ENCODE measurements at regions not wholly inside any gene's neighbourhood (a gene's known extent, or its start where the extent isn't known, plus 50 kb on each side); places are given as distances from the start of the nearest gene placed in this dataset.

GRCh38 chr6:108777536-108777935 is 70.7 kb upstream of the ARMC2 start:
- H3K27ac Mint-ChIP-seq: no peak overlapping the region
- H3K4me1 Mint-ChIP-seq (ENCODE audit: unreplicated experiment): peaks cover 16% of the 10 kb centered on the region
- no peak for DNase-seq (ENCODE audit: extremely low spot score, unreplicated experiment)
- TF ChIP-seq CTCF (conservative IDR thresholded peaks at IDR 0.05): no peak
- H3K27me3 Mint-ChIP-seq: peaks cover 5% of the 10 kb centered on the region
- H3K36me3 Mint-ChIP-seq: no peaks in the 10 kb centered on the region
- H3K4me3 Mint-ChIP-seq: no peak overlapping the region
- no peaks in the 10 kb centered on the region for H3K9me3 Mint-ChIP-seq

GRCh38 chr6:108778421-108779186 is 69.6 kb upstream of the ARMC2 start:
- Mint-ChIP-seq H3K36me3 (no peaks in the 10 kb centered on the region), H3K4me3 (no peak overlapping the region), H3K9me3 (no peaks in the 10 kb centered on the region), H3K4me1 (ENCODE audit: unreplicated experiment) (peaks cover 16% of the 10 kb centered on the region), H3K27me3 (peaks cover 5% of the 10 kb centered on the region), H3K27ac (no peak overlapping the region)
- no peak for TF ChIP-seq CTCF (conservative IDR thresholded peaks at IDR 0.05)
- no peak for DNase-seq (ENCODE audit: extremely low spot score, unreplicated experiment)

GRCh38 chr6:108779536-108780275 is 68.5 kb upstream of the ARMC2 start:
- DNase-seq (ENCODE audit: extremely low spot score, unreplicated experiment): no peak
- Mint-ChIP-seq H3K9me3 (no peaks in the 10 kb centered on the region), H3K27me3 (peaks cover 5% of the 10 kb centered on the region), H3K4me1 (ENCODE audit: unreplicated experiment) (peaks cover 16% of the 10 kb centered on the region), H3K27ac (no peak overlapping the region), H3K36me3 (no peaks in the 10 kb centered on the region), H3K4me3 (no peak overlapping the region)
- no peak for TF ChIP-seq CTCF (conservative IDR thresholded peaks at IDR 0.05)

- no peaks in the 10 kb centered on the region for H3K36me3 Mint-ChIP-seq
- no peaks in the 10 kb centered on the region for H3K9me3 Mint-ChIP-seq
- no peak for TF ChIP-seq CTCF (conservative IDR thresholded peaks at IDR 0.05)
- H3K27ac Mint-ChIP-seq: no peak overlapping the region
- no peak overlapping the region for H3K4me3 Mint-ChIP-seq
- H3K27me3 Mint-ChIP-seq: peaks cover 5% of the 10 kb centered on the region
- peaks cover 16% of the 10 kb centered on the region for H3K4me1 Mint-ChIP-seq (ENCODE audit: unreplicated experiment)
- DNase-seq (ENCODE audit: extremely low spot score, unreplicated experiment): no peak
These were observed 67.4 kb upstream of the ARMC2 start for GRCh38 chr6:108780784-108781183.

- TF ChIP-seq CTCF (conservative IDR thresholded peaks at IDR 0.05): no peak
- H3K9me3 Mint-ChIP-seq: no peaks in the 10 kb centered on the region
- peak overlapping the region; percentile 24 for H3K27ac Mint-ChIP-seq
- peak overlapping the region; percentile 90 for H3K4me3 Mint-ChIP-seq
- peaks cover 5% of the 10 kb centered on the region for H3K27me3 Mint-ChIP-seq
- H3K36me3 Mint-ChIP-seq: no peaks in the 10 kb centered on the region
- H3K4me1 Mint-ChIP-seq (ENCODE audit: unreplicated experiment): peaks cover 16% of the 10 kb centered on the region
- no peak for DNase-seq (ENCODE audit: extremely low spot score, unreplicated experiment)
These were observed 66.7 kb upstream of the ARMC2 start for GRCh38 chr6:108781419-108782100.

Data from type B pancreatic cell (in vitro differentiated cells).